Breast epithelium (tissue), 4 donors: ENCODE measurements at regions not wholly inside any gene's neighbourhood (a gene's known extent, or its start where the extent isn't known, plus 50 kb on each side); places are given as distances from the start of the nearest gene placed in this dataset.

Experiments
- DNase-seq, 2 donors: peaks; one replicate each; pipeline ENCODE4 v3.0.0-alpha.2; 2019; ENCODE audit warnings: low spot score in 2 of 2
- H3K27ac ChIP-seq, 2 donors: fragments of 200-600 bp; sonication (generic) in 1 of 2; one replicate each; pipeline ENCODE4 v1.5.1; 2016 to 2019; ENCODE audit warnings: mild to moderate bottlenecking in 1 of 2
- H3K27me3 ChIP-seq, 2 donors: fragments of 200-600 bp; sonication (generic) in 1 of 2; one replicate each; pipeline versions ENCODE4 v1.5.1 to v1.6.0; 2017 to 2019; ENCODE audit warnings: control low read depth in 1 of 2, mild to moderate bottlenecking in 1 of 2
- H3K36me3 ChIP-seq: fragments of 200-600 bp; one replicate; pipeline ENCODE4 v1.5.1; 2019
- H3K4me1 ChIP-seq, 2 donors: fragments of 200-600 bp; sonication (generic); one replicate each; pipeline ENCODE4 v1.5.1; 2016 to 2019; ENCODE audit warnings: control low read depth in 1 of 2
- H3K4me3 ChIP-seq, 3 donors: fragments of 200-600 bp; sonication (generic); 1 replicate in 2 of 3; 2 replicates in 1 of 3; pipeline ENCODE4 v1.5.1; 2016 to 2019; ENCODE audit warnings: mild to moderate bottlenecking in 3 of 3, moderate library complexity in 2 of 3
- H3K9me3 ChIP-seq, 2 donors: fragments of 200-600 bp; sonication (generic) in 1 of 2; one replicate each; pipeline ENCODE4 v1.5.1; 2016 to 2019; ENCODE audit warnings: control low read depth in 1 of 2
- CTCF ChIP-seq, 3 donors: fragments of 450-650 bp; IDR thresholded peaks; one replicate each; pipeline ENCODE4 v1.5.1; 2016 to 2017; ENCODE audit warnings: antibody characterized with exemption in 3 of 3, mild to moderate bottlenecking in 3 of 3, moderate library complexity in 3 of 3
- POLR2A ChIP-seq: fragments of 450-650 bp; IDR thresholded peaks from one replicate; pipeline ENCODE4 v1.6.1; 2016; ENCODE audit warnings: antibody characterized with exemption, mild to moderate bottlenecking, moderate library complexity
- POLR2AphosphoS5 ChIP-seq, 3 donors: sonication (generic); formaldehyde crosslinking; IDR thresholded peaks; one replicate each; pipeline ENCODE4 v1.6.1; 2017; ENCODE audit warnings: antibody characterized with exemption in 3 of 3
- intact Hi-C: fragments of 100-400 bp; cut with DNase I; formaldehyde crosslinking; loops from one replicate; pipeline ENCODE4 v1.15.1; 2023; ENCODE audit warnings: low total_unique reads

GRCh38 chr7:125247514-125248098 is 318.0 kb upstream of the POT1 start:
- no peaks in the 10 kb centered on the region for H3K36me3 ChIP-seq
- H3K9me3 ChIP-seq, result no peaks in the 10 kb centered on the region
- H3K4me1 ChIP-seq, result no peaks in the 10 kb centered on the region
- TF ChIP-seq CTCF (IDR thresholded peaks at IDR 0.05), result no peak
- TF ChIP-seq POLR2A, result no peak
- TF ChIP-seq POLR2AphosphoS5 (IDR thresholded peaks at IDR 0.05), result no peak
- intact Hi-C loops, result loop anchor here (2.0 kb wide), 1 partner anchor 61 kb away; no protein-coding TSS in a partner anchor
- H3K27ac ChIP-seq, result no peak overlapping the region
- no peak overlapping the region for H3K4me3 ChIP-seq
- H3K27me3 ChIP-seq, result no peaks in the 10 kb centered on the region
- no peak for DNase-seq

GRCh38 chr7:125246706-125247105 is 317.1 kb upstream of the POT1 start:
- intact Hi-C loops, result no loop called here
- TF ChIP-seq CTCF (IDR thresholded peaks at IDR 0.05) (no peak), POLR2A (no peak), POLR2AphosphoS5 (IDR thresholded peaks at IDR 0.05) (no peak)
- no peak overlapping the region for H3K4me3 ChIP-seq
- no peaks in the 10 kb centered on the region for H3K36me3 ChIP-seq
- DNase-seq, result no peak
- H3K27ac ChIP-seq, result no peak overlapping the region
- no peaks in the 10 kb centered on the region for H3K4me1 ChIP-seq
- no peaks in the 10 kb centered on the region for H3K9me3 ChIP-seq
- H3K27me3 ChIP-seq, result no peaks in the 10 kb centered on the region

- Histone ChIP-seq H3K27me3 (no peaks in the 10 kb centered on the region), H3K27ac (no peak overlapping the region), H3K9me3 (no peaks in the 10 kb centered on the region), H3K36me3 (no peaks in the 10 kb centered on the region), H3K4me1 (no peaks in the 10 kb centered on the region), H3K4me3 (no peak overlapping the region)
- TF ChIP-seq POLR2AphosphoS5 (IDR thresholded peaks at IDR 0.05) (no peak), POLR2A (no peak), CTCF (IDR thresholded peaks at IDR 0.05) (no peak)
- DNase-seq, result no peak
- intact Hi-C loops, result no loop called here
Measured at GRCh38 chr7:125241548-125241947, 311.9 kb upstream of the POT1 start.

- Histone ChIP-seq H3K36me3 (no peaks in the 10 kb centered on the region), H3K4me3 (no peak overlapping the region), H3K27me3 (no peaks in the 10 kb centered on the region), H3K9me3 (peaks cover 0 to 15% of the 10 kb centered on the region in 2 donors), H3K4me1 (no peaks in the 10 kb centered on the region), H3K27ac (no peak overlapping the region)
- intact Hi-C loops, result no loop called here
- DNase-seq, result no peak
- TF ChIP-seq CTCF (IDR thresholded peaks at IDR 0.05) (no peak), POLR2A (no peak), POLR2AphosphoS5 (IDR thresholded peaks at IDR 0.05) (no peak)
Measured at GRCh38 chr7:125222596-125222995, 293.0 kb upstream of the POT1 start.

DNA sequence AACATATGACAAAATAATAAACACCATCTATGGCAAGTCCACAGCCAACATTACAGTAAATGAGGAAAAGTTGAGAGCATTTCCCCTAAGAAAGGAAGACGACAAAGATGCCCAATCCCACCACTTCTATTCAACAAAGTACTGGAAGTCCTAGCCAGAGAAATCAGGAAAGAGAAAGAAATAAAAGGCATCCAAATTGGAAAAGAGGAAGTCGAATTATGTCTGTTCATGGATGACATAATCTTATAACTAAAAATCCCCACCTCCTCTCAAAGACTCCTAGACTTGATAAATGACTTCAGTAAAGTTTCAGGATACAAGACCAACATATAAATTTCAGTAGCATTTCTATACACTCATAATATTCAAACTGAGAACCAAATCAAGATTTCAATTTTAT is 288.5 kb upstream of the POT1 start:
- no peaks in the 10 kb centered on the region for H3K36me3 ChIP-seq
- H3K27ac ChIP-seq, result no peak overlapping the region
- no peak for TF ChIP-seq CTCF (IDR thresholded peaks at IDR 0.05)
- no peak for TF ChIP-seq POLR2AphosphoS5 (IDR thresholded peaks at IDR 0.05)
- TF ChIP-seq POLR2A, result no peak
- intact Hi-C loops, result no loop called here
- H3K4me3 ChIP-seq, result no peak overlapping the region
- peaks cover 0 to 15% of the 10 kb centered on the region in 2 donors for H3K9me3 ChIP-seq
- no peaks in the 10 kb centered on the region for H3K4me1 ChIP-seq
- H3K27me3 ChIP-seq, result no peaks in the 10 kb centered on the region
- no peak for DNase-seq
